Right atrium auricular region (tissue), 2 donors: ENCODE measurements at regions not wholly inside any gene's neighbourhood (a gene's known extent, or its start where the extent isn't known, plus 50 kb on each side); places are given as distances from the start of the nearest gene placed in this dataset.

Source experiments
- DNase-seq: peaks from one replicate; pipeline ENCODE4 v3.0.0-alpha.2; 2019; ENCODE audit warnings: low spot score
- H3K27ac ChIP-seq, 2 donors: fragments of 200-600 bp; sonication (generic); 1 replicate in 1 of 2; 2 replicates in 1 of 2; pipeline ENCODE4 v1.5.1; 2016 to 2019
- H3K27me3 ChIP-seq, 2 donors: fragments of 200-600 bp; sonication (generic); one replicate each; pipeline versions ENCODE4 v1.5.1 to v1.6.0; 2017 to 2019
- H3K36me3 ChIP-seq: fragments of 200-600 bp; sonication (generic); one replicate; pipeline ENCODE4 v1.5.1; 2016
- H3K4me1 ChIP-seq, 2 donors: fragments of 200-600 bp; sonication (generic); one replicate each; pipeline versions ENCODE4 v1.5.1 to v1.6.0; 2017 to 2019
- H3K4me3 ChIP-seq, 2 donors: fragments of 200-600 bp; sonication (generic); 1 replicate in 1 of 2; 2 replicates in 1 of 2; pipeline ENCODE4 v1.5.1; 2017 to 2019; ENCODE audit warnings: mild to moderate bottlenecking in 1 of 2, moderate library complexity in 1 of 2
- H3K9me3 ChIP-seq, 2 donors: fragments of 200-600 bp; sonication (generic); one replicate each; pipeline ENCODE4 v1.5.1; 2019
- TF ChIP-seq, protein P1 (sequence below), 2 donors: fragments of 200-600 bp; sonication (generic); IDR thresholded peaks; one replicate each; pipeline ENCODE4 v1.5.1; 2019; ENCODE audit warnings: antibody characterized with exemption in 2 of 2

DNA sequence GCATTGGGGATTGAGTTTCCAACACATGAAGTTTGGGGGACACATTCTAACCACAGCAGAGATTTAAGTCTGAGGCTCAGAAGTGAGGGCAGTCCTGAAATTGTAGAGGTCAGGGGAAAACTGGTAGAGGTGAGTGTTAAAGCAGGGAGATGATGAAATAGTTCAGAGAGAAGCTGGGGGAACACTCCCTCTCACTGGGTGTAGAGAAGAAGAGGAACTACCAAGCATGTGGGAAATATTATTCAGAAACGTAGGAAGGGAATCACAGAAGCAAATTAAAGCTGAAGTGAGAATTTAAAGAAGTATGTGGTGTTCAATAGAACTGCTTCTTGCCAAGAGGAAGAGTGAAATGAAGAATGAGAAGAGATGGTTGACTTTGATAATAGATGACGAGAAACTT is 121.5 kb upstream of the FAM3C start:
- Histone ChIP-seq H3K4me3 (no peak overlapping the region), H3K27me3 (no peaks in the 10 kb centered on the region), H3K9me3 (no peaks in the 10 kb centered on the region), H3K4me1 (no peaks in the 10 kb centered on the region), H3K36me3 (no peaks in the 10 kb centered on the region), H3K27ac (no peak overlapping the region)
- TF ChIP-seq, protein P1, sequence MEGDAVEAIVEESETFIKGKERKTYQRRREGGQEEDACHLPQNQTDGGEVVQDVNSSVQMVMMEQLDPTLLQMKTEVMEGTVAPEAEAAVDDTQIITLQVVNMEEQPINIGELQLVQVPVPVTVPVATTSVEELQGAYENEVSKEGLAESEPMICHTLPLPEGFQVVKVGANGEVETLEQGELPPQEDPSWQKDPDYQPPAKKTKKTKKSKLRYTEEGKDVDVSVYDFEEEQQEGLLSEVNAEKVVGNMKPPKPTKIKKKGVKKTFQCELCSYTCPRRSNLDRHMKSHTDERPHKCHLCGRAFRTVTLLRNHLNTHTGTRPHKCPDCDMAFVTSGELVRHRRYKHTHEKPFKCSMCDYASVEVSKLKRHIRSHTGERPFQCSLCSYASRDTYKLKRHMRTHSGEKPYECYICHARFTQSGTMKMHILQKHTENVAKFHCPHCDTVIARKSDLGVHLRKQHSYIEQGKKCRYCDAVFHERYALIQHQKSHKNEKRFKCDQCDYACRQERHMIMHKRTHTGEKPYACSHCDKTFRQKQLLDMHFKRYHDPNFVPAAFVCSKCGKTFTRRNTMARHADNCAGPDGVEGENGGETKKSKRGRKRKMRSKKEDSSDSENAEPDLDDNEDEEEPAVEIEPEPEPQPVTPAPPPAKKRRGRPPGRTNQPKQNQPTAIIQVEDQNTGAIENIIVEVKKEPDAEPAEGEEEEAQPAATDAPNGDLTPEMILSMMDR (IDR thresholded peaks at IDR 0.05), result no peak
- DNase-seq, result no peak

DNA sequence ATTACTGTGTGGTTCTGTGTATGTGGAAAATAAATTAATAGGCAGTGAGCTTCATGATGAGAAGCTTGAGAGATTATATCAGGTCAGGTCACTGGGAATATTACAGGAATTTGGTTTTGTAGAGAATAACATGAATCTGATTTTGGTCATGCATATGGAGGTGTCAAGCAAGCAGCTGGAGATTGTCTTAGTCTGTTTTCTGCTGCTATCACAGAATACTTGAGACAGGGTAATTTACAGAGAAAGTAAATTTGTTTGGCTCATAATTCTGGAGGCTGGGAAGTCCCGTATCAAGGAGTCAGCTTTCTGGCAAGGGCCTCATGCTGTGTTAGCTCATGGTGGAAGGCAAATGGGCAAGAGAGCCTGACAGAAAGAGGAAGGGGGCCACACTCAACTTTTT is 120.7 kb upstream of the FAM3C start:
- no peak overlapping the region for H3K27ac ChIP-seq
- no peaks in the 10 kb centered on the region for H3K36me3 ChIP-seq
- no peaks in the 10 kb centered on the region for H3K27me3 ChIP-seq
- H3K4me3 ChIP-seq, result no peak overlapping the region
- no peak for DNase-seq
- TF ChIP-seq, protein P1 (IDR thresholded peaks at IDR 0.05), result no peak
- H3K9me3 ChIP-seq, result no peaks in the 10 kb centered on the region
- H3K4me1 ChIP-seq, result no peaks in the 10 kb centered on the region

DNA sequence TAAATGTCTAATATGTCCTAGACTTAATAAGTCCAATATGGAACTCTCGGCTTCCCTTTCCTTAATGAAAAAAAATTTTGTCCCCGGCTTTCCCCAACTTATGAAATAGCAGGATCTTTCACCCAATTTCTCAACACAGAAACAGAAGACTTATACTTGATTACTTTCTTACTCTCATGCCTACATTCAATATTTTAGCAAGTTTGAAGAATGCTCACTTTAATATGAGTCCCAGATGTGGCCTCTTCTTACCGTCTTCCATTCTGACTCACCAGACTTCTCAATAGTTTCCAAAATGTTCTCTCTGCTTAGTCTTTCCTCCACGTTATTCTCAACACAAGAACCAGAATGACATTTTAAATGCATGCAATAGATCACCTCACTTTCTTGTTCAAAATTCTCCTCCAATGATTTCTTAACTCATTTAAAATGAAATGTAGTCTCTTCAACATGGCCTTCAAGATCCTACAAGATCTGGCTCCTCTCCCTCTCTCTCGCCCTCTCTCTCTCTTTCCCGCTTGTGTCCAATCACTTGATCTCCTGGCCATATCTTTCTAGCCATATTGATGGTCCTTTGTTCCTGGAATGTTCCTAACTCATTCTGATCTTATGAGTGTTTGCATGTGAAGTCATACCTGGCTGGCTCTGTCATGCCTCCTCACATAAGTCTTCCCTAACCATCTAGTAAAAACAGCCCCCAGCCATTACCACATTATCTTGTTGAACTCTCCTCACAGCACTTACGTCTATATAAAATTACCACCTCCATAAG is 119.7 kb upstream of the FAM3C start:
- Histone ChIP-seq H3K27me3 (no peaks in the 10 kb centered on the region), H3K27ac (no peak overlapping the region), H3K4me3 (no peak overlapping the region), H3K9me3 (peaks cover 0 to 4% of the 10 kb centered on the region in 2 donors), H3K36me3 (no peaks in the 10 kb centered on the region), H3K4me1 (no peaks in the 10 kb centered on the region)
- no peak for DNase-seq
- TF ChIP-seq, protein P1 (IDR thresholded peaks at IDR 0.05), result no peak

DNA sequence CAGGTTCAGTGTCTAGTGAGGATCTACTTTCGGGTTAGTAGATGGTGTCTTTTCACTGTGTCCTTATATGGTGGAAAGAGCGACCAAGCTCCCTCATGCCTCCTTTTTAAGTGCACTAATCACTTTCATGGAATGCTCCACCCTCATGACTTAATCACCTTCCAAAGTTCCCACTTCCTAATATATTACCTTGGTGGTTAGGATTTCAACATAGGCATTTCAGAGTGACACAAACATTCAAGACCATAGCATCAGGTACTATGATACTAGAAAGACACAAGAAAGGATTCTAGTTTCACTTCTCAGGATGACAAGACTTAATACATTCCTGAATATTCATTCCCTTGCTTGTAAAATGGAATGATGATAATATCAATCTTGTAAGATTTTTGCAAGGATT is 119.1 kb upstream of the FAM3C start:
- peaks cover 0 to 10% of the 10 kb centered on the region in 2 donors for H3K9me3 ChIP-seq
- no peaks in the 10 kb centered on the region for H3K36me3 ChIP-seq
- no peaks in the 10 kb centered on the region for H3K27me3 ChIP-seq
- no peak overlapping the region for H3K27ac ChIP-seq
- DNase-seq, result no peak
- TF ChIP-seq, protein P1 (IDR thresholded peaks at IDR 0.05), result no peak
- H3K4me1 ChIP-seq, result no peaks in the 10 kb centered on the region
- no peak overlapping the region for H3K4me3 ChIP-seq

DNA sequence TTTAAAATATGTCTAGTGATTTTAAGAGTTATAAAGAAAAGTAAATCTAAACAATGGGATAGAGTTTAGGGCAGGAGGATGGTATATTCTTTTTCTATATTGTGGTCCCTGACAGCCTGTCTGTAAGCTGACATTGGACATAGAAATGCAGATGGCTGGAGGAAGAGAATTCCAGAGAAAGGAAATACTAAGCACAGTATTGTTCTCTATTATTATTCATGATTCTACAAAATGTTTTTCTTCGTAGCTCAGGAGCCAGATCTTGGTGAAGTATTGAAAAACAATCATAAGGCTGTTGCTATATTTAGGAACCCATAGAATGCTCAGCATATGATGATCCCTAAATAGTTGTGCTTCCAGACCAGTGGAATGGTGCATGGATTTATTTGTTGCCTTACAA is 117.0 kb upstream of the FAM3C start:
- DNase-seq, result no peak
- Histone ChIP-seq H3K4me3 (no peak overlapping the region), H3K4me1 (no peaks in the 10 kb centered on the region), H3K9me3 (peaks cover 0 to 11% of the 10 kb centered on the region in 2 donors), H3K36me3 (no peaks in the 10 kb centered on the region), H3K27ac (no peak overlapping the region), H3K27me3 (no peaks in the 10 kb centered on the region)
- TF ChIP-seq, protein P1 (IDR thresholded peaks at IDR 0.05), result no peak
